ENCODE measurements at regions not wholly inside any gene's neighbourhood (a gene's known extent, or its start where the extent isn't known, plus 50 kb on each side); places are given as distances from the start of the nearest gene placed in this dataset.
A peak's percentile ranks its signal among the peaks of the same experiment; 100 is the strongest.

DNA sequence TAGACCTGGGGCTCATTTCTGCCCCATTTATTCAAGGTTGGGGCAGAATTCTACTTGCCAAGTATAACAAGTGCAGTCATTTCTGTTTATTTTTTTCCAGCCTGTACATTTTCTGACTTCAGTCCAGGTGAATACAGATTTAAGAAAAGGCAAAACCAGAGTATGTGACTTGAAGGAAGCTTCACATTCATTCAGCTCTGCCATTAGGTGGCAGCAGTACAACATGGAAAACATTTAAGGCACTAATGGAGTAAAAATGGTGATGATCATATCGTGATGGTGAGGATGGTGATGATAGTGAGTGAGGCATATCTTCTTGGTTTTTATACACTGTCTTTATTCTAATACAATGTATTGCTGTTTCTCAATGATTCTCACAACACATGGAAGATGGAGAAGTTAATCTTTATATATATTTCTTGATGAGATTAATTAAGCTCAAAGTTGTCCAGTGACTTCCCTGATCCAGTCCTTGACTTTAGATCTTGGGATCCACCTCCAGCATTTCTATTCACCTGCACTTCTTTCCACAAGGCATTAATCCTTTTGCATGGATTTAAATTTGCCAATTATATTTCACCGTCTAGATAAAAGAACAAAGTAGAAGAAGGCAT, 176.7 kb upstream of the SEL1L start:
- TF ChIP-seq, protein P1, sequence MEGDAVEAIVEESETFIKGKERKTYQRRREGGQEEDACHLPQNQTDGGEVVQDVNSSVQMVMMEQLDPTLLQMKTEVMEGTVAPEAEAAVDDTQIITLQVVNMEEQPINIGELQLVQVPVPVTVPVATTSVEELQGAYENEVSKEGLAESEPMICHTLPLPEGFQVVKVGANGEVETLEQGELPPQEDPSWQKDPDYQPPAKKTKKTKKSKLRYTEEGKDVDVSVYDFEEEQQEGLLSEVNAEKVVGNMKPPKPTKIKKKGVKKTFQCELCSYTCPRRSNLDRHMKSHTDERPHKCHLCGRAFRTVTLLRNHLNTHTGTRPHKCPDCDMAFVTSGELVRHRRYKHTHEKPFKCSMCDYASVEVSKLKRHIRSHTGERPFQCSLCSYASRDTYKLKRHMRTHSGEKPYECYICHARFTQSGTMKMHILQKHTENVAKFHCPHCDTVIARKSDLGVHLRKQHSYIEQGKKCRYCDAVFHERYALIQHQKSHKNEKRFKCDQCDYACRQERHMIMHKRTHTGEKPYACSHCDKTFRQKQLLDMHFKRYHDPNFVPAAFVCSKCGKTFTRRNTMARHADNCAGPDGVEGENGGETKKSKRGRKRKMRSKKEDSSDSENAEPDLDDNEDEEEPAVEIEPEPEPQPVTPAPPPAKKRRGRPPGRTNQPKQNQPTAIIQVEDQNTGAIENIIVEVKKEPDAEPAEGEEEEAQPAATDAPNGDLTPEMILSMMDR (IDR thresholded peaks at IDR 0.05; ENCODE audit: poor library complexity): peak; percentile 85
- TF ChIP-seq EZH2 (IDR thresholded peaks at IDR 0.05; ENCODE audit: borderline replicate concordance): no peak
